ENCODE measurements at regions not wholly inside any gene's neighbourhood (a gene's known extent, or its start where the extent isn't known, plus 50 kb on each side); places are given as distances from the start of the nearest gene placed in this dataset.

- TF ChIP-seq CTCF (IDR thresholded peaks at IDR 0.05; ENCODE audit: control extremely low read depth, extremely low read depth, low read depth, missing control alignments), result no peak
- CTCF ChIA-PET, result interaction anchor here (1.0 kb wide), 1 partner anchor 353 kb away, joined by 3 read pairs; no protein-coding TSS in a partner anchor
- POLR2A ChIA-PET, result no interaction called here
- DNase-seq (ENCODE audit: extremely low spot score), result no peak
These were observed 104.0 kb upstream of the SSBP2 start for GRCh38 chr5:81854915-81855314.

- no peak for DNase-seq (ENCODE audit: extremely low spot score)
These were observed 103.6 kb upstream of the SSBP2 start for GRCh38 chr5:81854485-81854884.

GRCh38 chr5:81853030-81853357 is 102.1 kb upstream of the SSBP2 start:
- CTCF ChIA-PET, result no interaction called here
- TF ChIP-seq CTCF (IDR thresholded peaks at IDR 0.05; ENCODE audit: control extremely low read depth, extremely low read depth, low read depth, missing control alignments), result no peak

More at GRCh38 chr5:81854485-81854884, 103.6 kb upstream of the SSBP2 start:
- TF ChIP-seq CTCF (IDR thresholded peaks at IDR 0.05; ENCODE audit: control extremely low read depth, extremely low read depth, low read depth, missing control alignments), result peak; percentile 14
- POLR2A ChIA-PET, result no interaction called here
- CTCF ChIA-PET, result interaction anchor here (1.0 kb wide), 1 partner anchor 353 kb away, joined by 3 read pairs; no protein-coding TSS in a partner anchor

GRCh38 chr5:81852291-81853029 is 101.6 kb upstream of the SSBP2 start:
- ChIA-PET CTCF (interaction anchor here (1.2 to 3.7 kb wide), 5 partner anchors 8 to 426 kb away, joined by 3 to 24 read pairs (median 4); partner anchors contain the start of gene SSBP2), POLR2A (interaction anchor here (0.7 to 1.4 kb wide), 3 partner anchors 73 to 603 kb away, joined by 4 to 9 read pairs (median 6); partner anchors contain the start of gene SSBP2)
- peak; percentile 34 for DNase-seq (ENCODE audit: extremely low spot score)
- TF ChIP-seq CTCF (IDR thresholded peaks at IDR 0.05; ENCODE audit: control extremely low read depth, extremely low read depth, low read depth, missing control alignments), result no peak

More at GRCh38 chr5:81853030-81853357, 102.1 kb upstream of the SSBP2 start:
- POLR2A ChIA-PET, result no interaction called here
- no peak for DNase-seq (ENCODE audit: extremely low spot score)

GRCh38 chr5:81851481-81852178 is 100.7 kb upstream of the SSBP2 start:
- CTCF ChIA-PET, result interaction anchor here (1.2 to 3.7 kb wide), 8 partner anchors 9 to 425 kb away, joined by 3 to 24 read pairs (median 4); partner anchors contain the start of gene SSBP2
- TF ChIP-seq CTCF (IDR thresholded peaks at IDR 0.05; ENCODE audit: control extremely low read depth, extremely low read depth, low read depth, missing control alignments), result no peak
- DNase-seq (ENCODE audit: extremely low spot score), result peak; percentile 90
- POLR2A ChIA-PET, result interaction anchor here (0.6 to 1.4 kb wide), 5 partner anchors 54 to 603 kb away, joined by 3 to 9 read pairs (median 4); partner anchors contain the start of gene SSBP2

Measured in GM10248 (cell line).